NCI-H2029 (cell line): ENCODE measurements at regions not wholly inside any gene's neighbourhood (a gene's known extent, or its start where the extent isn't known, plus 50 kb on each side); places are given as distances from the start of the nearest gene placed in this dataset.
"Not testable (repeated sequence)": the region's sequence is repeated elsewhere in the genome, so short reads cannot be mapped to it uniquely, and the experiment has no call there.

Source experiments
- DNase-seq: peaks from one replicate; lab custom pipeline; 2025; lab: John Stamatoyannopoulos, UW

GRCh38 chr4:188665491-188666457, 526.5 kb downstream of the TRIML1 start:
- DNase-seq = no peak

- not testable (repeated sequence) for DNase-seq
Observed at GRCh38 chr4:188678691-188679090, 539.5 kb downstream of the TRIML1 start.

GRCh38 chr4:188680004-188680666, 540.9 kb downstream of the TRIML1 start:
- no peak for DNase-seq

GRCh38 chr4:188680667-188681063, 541.4 kb downstream of the TRIML1 start:
- no peak for DNase-seq

GRCh38 chr4:188682321-188682720, 543.1 kb downstream of the TRIML1 start:
- DNase-seq = no peak

GRCh38 chr4:188683571-188683970, 544.3 kb downstream of the TRIML1 start:
- DNase-seq = no peak

GRCh38 chr4:188688956-188689355, 549.7 kb downstream of the TRIML1 start:
- no peak for DNase-seq

GRCh38 chr4:188691811-188692210, 552.6 kb downstream of the TRIML1 start:
- no peak for DNase-seq

- DNase-seq = no peak
Observed at GRCh38 chr4:188695261-188695660, 556.0 kb downstream of the TRIML1 start.

- no peak for DNase-seq
Observed at GRCh38 chr4:188697243-188697642, 558.0 kb downstream of the TRIML1 start.

- no peak for DNase-seq
Observed at GRCh38 chr4:188701952-188702351, 562.7 kb downstream of the TRIML1 start.

- DNase-seq = no peak
Observed at GRCh38 chr4:188704288-188704687, 565.0 kb downstream of the TRIML1 start.

- DNase-seq = no peak
Observed at GRCh38 chr4:188707036-188707435, 567.8 kb downstream of the TRIML1 start.

GRCh38 chr4:188714501-188714900, 575.3 kb downstream of the TRIML1 start:
- DNase-seq = no peak

GRCh38 chr4:188714907-188715306, 575.7 kb downstream of the TRIML1 start:
- no peak for DNase-seq

GRCh38 chr4:188717661-188718060, 578.4 kb downstream of the TRIML1 start:
- no peak for DNase-seq

- DNase-seq = no peak
Observed at GRCh38 chr4:188719794-188720193, 580.6 kb downstream of the TRIML1 start.

GRCh38 chr4:188722911-188723310, 583.7 kb downstream of the TRIML1 start:
- no peak for DNase-seq

GRCh38 chr4:188727746-188728145, 588.5 kb downstream of the TRIML1 start:
- no peak for DNase-seq

- DNase-seq = no peak
Observed at GRCh38 chr4:188728359-188728758, 589.1 kb downstream of the TRIML1 start.

- no peak for DNase-seq
Observed at GRCh38 chr4:188732131-188732530, 592.9 kb downstream of the TRIML1 start.

- DNase-seq = no peak
Observed at GRCh38 chr4:188735082-188735481, 595.8 kb downstream of the TRIML1 start.
